Spinal cord (tissue), 9 donors: ENCODE measurements at regions not wholly inside any gene's neighbourhood (a gene's known extent, or its start where the extent isn't known, plus 50 kb on each side); places are given as distances from the start of the nearest gene placed in this dataset.

Source experiments
- DNase-seq, 6 donors: peaks; one replicate each; pipeline versions ENCODE4 v3.0.0 to v3.0.0-alpha.2; 2013 to 2015; ENCODE audit warnings: low spot score in 6 of 6, low read depth in 4 of 6
- H3K27ac ChIP-seq: one replicate; pipeline ENCODE4 v1.5.1; 2013; ENCODE audit warnings: low read depth, low read length, control low read depth
- H3K27me3 ChIP-seq: one replicate; pipeline ENCODE4 v1.6.1; 2013; ENCODE audit warnings: low read length; ENCODE audit not compliant: control insufficient read depth, insufficient read depth
- H3K36me3 ChIP-seq: one replicate; pipeline ENCODE4 v1.6.1; 2013; ENCODE audit warnings: low read length; ENCODE audit not compliant: control insufficient read depth, insufficient read depth
- H3K4me1 ChIP-seq: one replicate; pipeline ENCODE4 v1.6.1; 2013; ENCODE audit warnings: low read length; ENCODE audit not compliant: control insufficient read depth, insufficient read depth
- H3K4me3 ChIP-seq: one replicate; pipeline ENCODE4 v1.5.1; 2013; ENCODE audit warnings: low read depth, low read length, control low read depth
- H3K9me3 ChIP-seq: one replicate; pipeline ENCODE4 v1.6.1; 2013; ENCODE audit warnings: low read length; ENCODE audit not compliant: control insufficient read depth, insufficient read depth
- WGBS: methylation state at CpG from one replicate; pipeline ENCODE4 v1.1.5; 2013; ENCODE audit warnings: missing lambda C conversion rate; ENCODE audit not compliant: insufficient coverage; 5-methylcytosine and 5-hydroxymethylcytosine counted together
- donor health status: healthy.

GRCh38 chr12:43285159-43285598 is 266.8 kb downstream of the ADAMTS20 start:
- DNase-seq: peak in 1 of 6 donors; percentile 50
- 72% methylated on average over 2 of the region's 4 CpGs for WGBS
- no peaks in the 10 kb centered on the region for H3K27me3 ChIP-seq

DNA sequence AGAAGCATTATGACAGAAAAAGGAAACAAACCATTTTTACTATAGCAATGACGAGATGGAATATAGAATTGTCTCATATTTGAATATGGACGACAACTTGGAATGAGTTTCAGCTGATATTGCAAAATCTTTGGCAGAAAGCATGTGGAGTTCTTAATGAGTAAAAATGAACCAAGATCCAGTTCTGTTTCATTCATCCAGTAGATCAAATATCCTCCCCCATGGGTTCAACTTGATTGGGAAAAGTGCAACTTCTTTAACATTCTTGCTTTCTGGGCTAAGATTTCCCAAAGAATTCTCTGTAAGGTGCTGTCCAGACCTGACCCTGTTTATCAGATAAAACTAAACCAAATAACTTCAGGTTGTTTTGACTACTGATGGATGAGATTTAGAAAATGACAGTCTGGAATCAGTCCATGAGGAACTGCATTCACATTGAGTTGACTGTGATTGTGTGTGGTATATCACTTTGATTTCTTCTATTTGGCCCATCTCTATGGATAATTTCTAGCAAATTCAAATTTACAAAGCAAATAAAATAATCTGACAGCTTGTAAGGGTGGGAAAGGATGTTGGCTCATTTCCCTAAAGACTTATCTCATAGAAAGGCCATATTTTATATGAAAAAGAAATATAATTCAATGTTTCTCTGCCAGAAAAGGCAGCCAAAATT is 267.4 kb downstream of the ADAMTS20 start:
- no CpG with 5 or more reads among the region's 2 CpGs for WGBS
- no peak for DNase-seq

More at GRCh38 chr12:43285159-43285598, 266.8 kb downstream of the ADAMTS20 start:
- no peaks in the 10 kb centered on the region for H3K36me3 ChIP-seq
- no peaks in the 10 kb centered on the region for H3K9me3 ChIP-seq
- no peaks in the 10 kb centered on the region for H3K4me1 ChIP-seq
- H3K4me3 ChIP-seq: no peak overlapping the region
- H3K27ac ChIP-seq: peak overlapping the region; percentile 29

DNA sequence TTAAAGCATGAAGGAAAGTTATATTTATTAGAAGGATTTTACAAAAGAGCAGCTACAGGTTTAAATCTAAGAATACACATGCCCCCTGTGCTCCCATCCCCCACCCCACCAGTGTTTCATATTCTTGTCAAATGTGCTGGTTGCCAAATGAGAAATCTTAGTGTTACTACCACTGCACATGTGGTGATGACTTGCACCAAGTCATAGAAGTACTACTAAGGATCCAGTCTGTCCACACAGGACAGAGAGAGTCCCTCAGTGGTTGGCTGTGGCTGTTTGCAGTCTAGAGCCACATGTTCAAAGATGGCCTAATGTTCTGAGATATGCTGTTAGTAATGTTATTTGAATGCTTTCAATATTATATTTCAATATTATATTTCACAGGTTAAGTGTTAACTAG is 268.8 kb downstream of the ADAMTS20 start:
- DNase-seq: no peak
- Histone ChIP-seq H3K4me1 (no peaks in the 10 kb centered on the region), H3K9me3 (no peaks in the 10 kb centered on the region), H3K27ac (no peak overlapping the region), H3K4me3 (no peak overlapping the region), H3K36me3 (no peaks in the 10 kb centered on the region), H3K27me3 (no peaks in the 10 kb centered on the region)

More for the DNA sequence above, 267.4 kb downstream of the ADAMTS20 start:
- Histone ChIP-seq H3K4me1 (no peaks in the 10 kb centered on the region), H3K27me3 (no peaks in the 10 kb centered on the region), H3K36me3 (no peaks in the 10 kb centered on the region), H3K27ac (no peak overlapping the region), H3K9me3 (no peaks in the 10 kb centered on the region), H3K4me3 (no peak overlapping the region)

- no peaks in the 10 kb centered on the region for H3K4me1 ChIP-seq
- H3K36me3 ChIP-seq: no peaks in the 10 kb centered on the region
- H3K9me3 ChIP-seq: no peaks in the 10 kb centered on the region
- peak in 2 of 6 donors; percentile 55 to 82 for DNase-seq
- H3K27ac ChIP-seq: no peak overlapping the region
- H3K4me3 ChIP-seq: no peak overlapping the region
- H3K27me3 ChIP-seq: no peaks in the 10 kb centered on the region
Measured at GRCh38 chr12:43282106-43282505, 269.9 kb downstream of the ADAMTS20 start.

- Histone ChIP-seq H3K27me3 (no peaks in the 10 kb centered on the region), H3K9me3 (no peaks in the 10 kb centered on the region), H3K4me3 (no peak overlapping the region), H3K4me1 (no peaks in the 10 kb centered on the region), H3K27ac (peak overlapping the region; percentile 40), H3K36me3 (no peaks in the 10 kb centered on the region)
- DNase-seq: peak in 1 of 6 donors; percentile 11
- 83% methylated on average over 1 of the region's 3 CpGs for WGBS
Measured at GRCh38 chr12:43281563-43281962, 270.4 kb downstream of the ADAMTS20 start.

GRCh38 chr12:43278541-43278832 is 273.5 kb downstream of the ADAMTS20 start:
- DNase-seq: no peak
- no peaks in the 10 kb centered on the region for H3K27me3 ChIP-seq
- H3K9me3 ChIP-seq: no peaks in the 10 kb centered on the region
- no peak overlapping the region for H3K4me3 ChIP-seq
- H3K4me1 ChIP-seq: no peaks in the 10 kb centered on the region
- WGBS: no CpG with 5 or more reads among the region's 3 CpGs
- no peaks in the 10 kb centered on the region for H3K36me3 ChIP-seq
- H3K27ac ChIP-seq: no peak overlapping the region

DNA sequence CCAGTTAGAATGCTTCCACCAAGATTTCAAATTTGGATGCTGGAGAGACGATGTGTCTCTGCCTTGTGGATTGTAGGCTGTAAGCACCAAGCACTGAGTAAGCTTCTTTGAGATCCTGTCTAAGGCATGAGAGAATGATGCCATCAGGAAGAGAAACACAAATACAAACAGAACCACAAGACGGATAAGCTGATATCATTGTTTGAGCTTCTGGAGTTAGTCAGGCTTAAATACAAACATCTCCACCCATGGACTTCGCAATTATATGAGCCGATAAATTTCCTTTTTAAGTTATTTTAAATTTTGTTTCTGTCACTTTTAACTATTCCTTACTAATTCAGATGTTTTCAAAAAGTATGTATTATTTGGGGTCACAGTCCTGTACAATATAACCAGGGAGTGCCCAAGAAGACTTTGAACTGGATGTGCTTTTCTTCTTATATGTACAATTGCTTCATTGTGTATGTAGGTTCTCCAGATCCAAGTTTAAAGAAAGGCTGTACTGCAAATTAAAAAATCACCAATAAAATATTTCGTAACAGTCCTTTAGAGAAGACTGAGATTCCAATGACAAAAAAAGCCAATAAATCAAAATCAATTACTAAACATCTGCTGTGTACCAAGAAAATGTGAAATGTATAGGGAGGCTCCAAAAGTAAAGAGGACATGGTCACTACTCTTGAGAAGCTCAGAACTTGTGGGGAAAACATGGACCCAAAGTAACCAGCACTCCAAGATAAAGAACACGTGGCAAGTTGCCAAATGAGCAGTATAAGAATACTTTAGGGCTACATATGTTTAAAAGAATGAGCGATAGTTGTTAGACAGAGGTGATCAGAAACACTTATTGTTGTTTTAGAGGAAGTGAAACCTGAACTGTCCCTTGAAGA is 274.1 kb downstream of the ADAMTS20 start:
- no peak overlapping the region for H3K4me3 ChIP-seq
- 81% methylated on average over 3 of the region's 7 CpGs for WGBS
- H3K9me3 ChIP-seq: no peaks in the 10 kb centered on the region
- H3K36me3 ChIP-seq: no peaks in the 10 kb centered on the region
- no peak overlapping the region for H3K27ac ChIP-seq
- H3K4me1 ChIP-seq: no peaks in the 10 kb centered on the region
- H3K27me3 ChIP-seq: no peaks in the 10 kb centered on the region
- DNase-seq: no peak

- no peaks in the 10 kb centered on the region for H3K9me3 ChIP-seq
- H3K27ac ChIP-seq: no peak overlapping the region
- no peaks in the 10 kb centered on the region for H3K36me3 ChIP-seq
- H3K4me3 ChIP-seq: no peak overlapping the region
- WGBS: no CpG with 5 or more reads among the region's 2 CpGs
- no peak for DNase-seq
- H3K27me3 ChIP-seq: no peaks in the 10 kb centered on the region
- H3K4me1 ChIP-seq: no peaks in the 10 kb centered on the region
Measured at GRCh38 chr12:43273467-43273866, 278.5 kb downstream of the ADAMTS20 start.

DNA sequence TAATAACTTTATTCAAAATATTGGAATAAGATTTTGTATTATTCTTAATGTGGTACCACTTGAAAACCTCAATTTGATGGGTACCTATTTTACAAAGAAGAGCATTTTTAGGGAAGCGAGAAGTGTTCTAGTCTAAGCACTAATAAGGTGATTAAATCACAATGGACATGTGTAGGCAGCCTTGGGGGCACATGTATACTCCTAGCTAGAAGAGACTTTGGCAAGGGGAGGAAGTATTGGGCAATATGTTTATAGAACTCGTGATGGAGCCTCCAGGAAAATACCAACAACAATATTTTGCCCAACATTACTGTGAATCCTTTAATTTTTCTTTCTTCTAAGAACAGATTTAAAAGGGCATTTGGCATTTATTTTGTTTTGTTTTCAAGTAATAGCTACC is 280.3 kb downstream of the ADAMTS20 start:
- WGBS: 80% methylated on average over 1 of the region's 2 CpGs
- Histone ChIP-seq H3K36me3 (no peaks in the 10 kb centered on the region), H3K9me3 (no peaks in the 10 kb centered on the region), H3K27ac (no peak overlapping the region), H3K27me3 (no peaks in the 10 kb centered on the region), H3K4me3 (no peak overlapping the region), H3K4me1 (no peaks in the 10 kb centered on the region)
- no peak for DNase-seq

GRCh38 chr12:43267818-43268217 is 284.2 kb downstream of the ADAMTS20 start:
- H3K4me1 ChIP-seq: no peaks in the 10 kb centered on the region
- H3K27ac ChIP-seq: no peak overlapping the region
- no peaks in the 10 kb centered on the region for H3K9me3 ChIP-seq
- 58% methylated on average over 2 of the region's 3 CpGs for WGBS
- H3K4me3 ChIP-seq: no peak overlapping the region
- no peaks in the 10 kb centered on the region for H3K36me3 ChIP-seq
- DNase-seq: no peak
- no peaks in the 10 kb centered on the region for H3K27me3 ChIP-seq
